ENCODE measurements at regions not wholly inside any gene's neighbourhood (a gene's known extent, or its start where the extent isn't known, plus 50 kb on each side); places are given as distances from the start of the nearest gene placed in this dataset.

- no peak overlapping the region for H3K4me3 ChIP-seq (ENCODE audit: low read depth, poor library complexity, severe bottlenecking)
- DNase-seq (ENCODE audit: low spot score in 2 of 2) = no peak
- WGBS, 2 donors = 79 to 87% methylated on average over 5 of the region's 5 CpGs
- intact Hi-C loops (cut with DNase I; ENCODE audit: low total_unique reads) = no loop called here
- TF ChIP-seq POLR2A (IDR thresholded peaks at IDR 0.05) (no peak), CTCF (IDR thresholded peaks at IDR 0.05) (no peak)
Measured at GRCh38 chr13:106329941-106330340, 205.5 kb downstream of the EFNB2 start.

GRCh38 chr13:106326751-106327150 lies 208.7 kb downstream of the EFNB2 start:
- DNase-seq (ENCODE audit: low spot score in 2 of 2) = no peak
- TF ChIP-seq POLR2A (IDR thresholded peaks at IDR 0.05) = no peak
- no peak for TF ChIP-seq CTCF (IDR thresholded peaks at IDR 0.05)
- H3K4me3 ChIP-seq (ENCODE audit: low read depth, poor library complexity, severe bottlenecking) = no peak overlapping the region
- 92 to 93% methylated on average over 4 of the region's 4 CpGs for WGBS, 2 donors
- intact Hi-C loops (cut with DNase I; ENCODE audit: low total_unique reads) = no loop called here

GRCh38 chr13:106324444-106324843 lies 211.0 kb downstream of the EFNB2 start:
- no peak overlapping the region for H3K4me3 ChIP-seq (ENCODE audit: low read depth, poor library complexity, severe bottlenecking)
- no peak for TF ChIP-seq POLR2A (IDR thresholded peaks at IDR 0.05)
- intact Hi-C loops (cut with DNase I; ENCODE audit: low total_unique reads) = no loop called here
- DNase-seq (ENCODE audit: low spot score in 2 of 2) = no peak
- WGBS, 2 donors = 85 to 91% methylated on average over 5 of the region's 5 CpGs

- no peak overlapping the region for H3K4me3 ChIP-seq (ENCODE audit: low read depth, poor library complexity, severe bottlenecking)
- TF ChIP-seq CTCF (IDR thresholded peaks at IDR 0.05) (no peak), POLR2A (IDR thresholded peaks at IDR 0.05) (no peak)
- no peak for DNase-seq (ENCODE audit: low spot score in 2 of 2)
- intact Hi-C loops (cut with DNase I; ENCODE audit: low total_unique reads) = no loop called here
Measured at GRCh38 chr13:106322628-106323027, 212.8 kb downstream of the EFNB2 start.

- 34 to 40% methylated on average over 4 of the region's 4 CpGs for WGBS, 2 donors
Measured at GRCh38 chr13:106318941-106319411, 216.5 kb downstream of the EFNB2 start.

GRCh38 chr13:106314417-106314816 lies 221.0 kb downstream of the EFNB2 start:
- WGBS, 2 donors = 91 to 94% methylated on average over 5 of the region's 5 CpGs
- H3K4me3 ChIP-seq (ENCODE audit: low read depth, poor library complexity, severe bottlenecking) = no peak overlapping the region
- intact Hi-C loops (cut with DNase I; ENCODE audit: low total_unique reads) = no loop called here
- DNase-seq (ENCODE audit: low spot score in 2 of 2) = no peak
- no peak for TF ChIP-seq CTCF (IDR thresholded peaks at IDR 0.05)
- no peak for TF ChIP-seq POLR2A (IDR thresholded peaks at IDR 0.05)

More at GRCh38 chr13:106318941-106319411, 216.5 kb downstream of the EFNB2 start:
- no peak overlapping the region for H3K4me3 ChIP-seq (ENCODE audit: low read depth, poor library complexity, severe bottlenecking)
- DNase-seq (ENCODE audit: low spot score in 2 of 2) = no peak
- intact Hi-C loops (cut with DNase I; ENCODE audit: low total_unique reads) = no loop called here
- TF ChIP-seq POLR2A (IDR thresholded peaks at IDR 0.05) (no peak), CTCF (IDR thresholded peaks at IDR 0.05) (no peak)

Measured in lower leg skin (tissue), 4 donors.